OCI-LY1 (cell line): ENCODE measurements at regions not wholly inside any gene's neighbourhood (a gene's known extent, or its start where the extent isn't known, plus 50 kb on each side); places are given as distances from the start of the nearest gene placed in this dataset.

Source experiments
- EZH2 ChIP-seq: fragments of 200-600 bp; sonication (generic), shearing (Covaris generic); IDR thresholded peaks from 2 replicates; pipeline ENCODE4 v1.8.0; 2017; ENCODE audit warnings: borderline replicate concordance, mixed run types, mild to moderate bottlenecking, antibody characterized with exemption, low read length, moderate library complexity, mixed read lengths
- TF ChIP-seq, protein P1 (sequence below): fragments of 200-600 bp; sonication (generic), shearing (Covaris generic); IDR thresholded peaks from 2 replicates; pipeline ENCODE4 v1.5.1; 2017; ENCODE audit warnings: mild to moderate bottlenecking, antibody characterized with exemption, low read length, moderate library complexity, mixed read lengths

DNA sequence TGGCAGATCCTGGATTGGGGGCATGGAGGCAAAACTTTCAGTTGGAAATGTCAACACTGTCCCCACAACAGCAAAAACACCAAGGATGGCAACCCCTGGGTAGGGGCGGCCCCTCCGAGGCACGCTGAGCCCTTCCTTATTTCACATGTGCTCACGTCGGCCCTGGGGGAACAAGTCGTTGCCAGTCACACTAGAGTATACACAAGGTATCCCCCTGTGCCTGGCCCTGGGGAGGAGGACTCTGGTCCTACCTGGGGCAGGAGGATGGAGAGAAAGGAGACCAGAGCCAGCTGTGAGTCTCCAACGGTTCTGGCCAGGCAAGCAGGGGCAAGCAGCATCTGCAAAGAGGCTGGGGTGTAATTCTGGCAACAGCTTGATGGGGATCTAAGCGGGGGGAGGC lies 126.9 kb upstream of the FOXD4L5 start:
- TF ChIP-seq, protein P1, sequence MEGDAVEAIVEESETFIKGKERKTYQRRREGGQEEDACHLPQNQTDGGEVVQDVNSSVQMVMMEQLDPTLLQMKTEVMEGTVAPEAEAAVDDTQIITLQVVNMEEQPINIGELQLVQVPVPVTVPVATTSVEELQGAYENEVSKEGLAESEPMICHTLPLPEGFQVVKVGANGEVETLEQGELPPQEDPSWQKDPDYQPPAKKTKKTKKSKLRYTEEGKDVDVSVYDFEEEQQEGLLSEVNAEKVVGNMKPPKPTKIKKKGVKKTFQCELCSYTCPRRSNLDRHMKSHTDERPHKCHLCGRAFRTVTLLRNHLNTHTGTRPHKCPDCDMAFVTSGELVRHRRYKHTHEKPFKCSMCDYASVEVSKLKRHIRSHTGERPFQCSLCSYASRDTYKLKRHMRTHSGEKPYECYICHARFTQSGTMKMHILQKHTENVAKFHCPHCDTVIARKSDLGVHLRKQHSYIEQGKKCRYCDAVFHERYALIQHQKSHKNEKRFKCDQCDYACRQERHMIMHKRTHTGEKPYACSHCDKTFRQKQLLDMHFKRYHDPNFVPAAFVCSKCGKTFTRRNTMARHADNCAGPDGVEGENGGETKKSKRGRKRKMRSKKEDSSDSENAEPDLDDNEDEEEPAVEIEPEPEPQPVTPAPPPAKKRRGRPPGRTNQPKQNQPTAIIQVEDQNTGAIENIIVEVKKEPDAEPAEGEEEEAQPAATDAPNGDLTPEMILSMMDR: no peak
- TF ChIP-seq EZH2: no peak
